ENCODE measurements at regions not wholly inside any gene's neighbourhood (a gene's known extent, or its start where the extent isn't known, plus 50 kb on each side); places are given as distances from the start of the nearest gene placed in this dataset.

- no peak for DNase-seq (ENCODE audit: extremely low spot score)
- H3K27me3 ChIP-seq: no peaks in the 10 kb centered on the region
- intact Hi-C loops (cut with DNase I): no loop called here
- H3K9me3 ChIP-seq: peaks cover 0 to 11% (median 0%) of the 10 kb centered on the region in 4 donors
- no peak for TF ChIP-seq CTCF (IDR thresholded peaks at IDR 0.05)
- TF ChIP-seq POLR2AphosphoS5 (IDR thresholded peaks at IDR 0.05): no peak
- no peak for TF ChIP-seq EP300 (IDR thresholded peaks at IDR 0.05)
- TF ChIP-seq POLR2A (IDR thresholded peaks at IDR 0.05; ENCODE audit: low read depth): no peak
- no peaks in the 10 kb centered on the region for H3K36me3 ChIP-seq
- no peaks in the 10 kb centered on the region for H3K4me1 ChIP-seq
- no peak overlapping the region for H3K4me3 ChIP-seq
- H3K27ac ChIP-seq (replicated peaks in 1 of 4): no peak overlapping the region
Observed at GRCh38 chr2:154549869-154550268, 148.6 kb upstream of the KCNJ3 start.

DNA sequence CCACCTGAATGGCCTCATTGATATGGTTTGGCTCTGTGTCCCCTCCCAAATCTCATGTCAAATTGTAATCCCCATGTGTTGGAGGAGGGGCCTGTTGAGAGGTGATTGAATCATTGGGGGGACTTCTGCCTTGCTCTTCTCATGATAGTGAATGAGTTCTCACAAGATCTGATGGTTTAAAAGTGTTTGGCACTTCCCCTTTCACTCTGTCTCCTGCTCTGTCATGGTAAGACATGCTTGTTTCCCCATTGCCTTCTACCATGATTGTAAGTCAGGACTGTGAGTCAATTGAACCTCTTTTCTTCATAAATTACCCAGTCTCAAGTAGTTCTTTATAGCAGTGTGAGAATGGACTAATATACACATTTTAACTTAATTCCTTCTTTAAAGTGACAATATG, 146.8 kb upstream of the KCNJ3 start:
- intact Hi-C loops (cut with DNase I): no loop called here
- Histone ChIP-seq H3K9me3 (peaks cover 0 to 6% (median 0%) of the 10 kb centered on the region in 4 donors), H3K36me3 (no peaks in the 10 kb centered on the region), H3K27ac (replicated peaks in 1 of 4) (no peak overlapping the region), H3K4me3 (no peak overlapping the region), H3K27me3 (no peaks in the 10 kb centered on the region), H3K4me1 (no peaks in the 10 kb centered on the region)
- no peak for DNase-seq (ENCODE audit: extremely low spot score)
- TF ChIP-seq POLR2A (IDR thresholded peaks at IDR 0.05; ENCODE audit: low read depth) (no peak), CTCF (IDR thresholded peaks at IDR 0.05) (no peak), POLR2AphosphoS5 (IDR thresholded peaks at IDR 0.05) (no peak), EP300 (IDR thresholded peaks at IDR 0.05) (no peak)

GRCh38 chr2:154554046-154554445, 144.4 kb upstream of the KCNJ3 start:
- peaks cover 0 to 4% (median 0%) of the 10 kb centered on the region in 4 donors for H3K9me3 ChIP-seq
- intact Hi-C loops (cut with DNase I): no loop called here
- no peaks in the 10 kb centered on the region for H3K27me3 ChIP-seq
- H3K4me3 ChIP-seq: no peak overlapping the region
- H3K36me3 ChIP-seq: no peaks in the 10 kb centered on the region
- no peak for DNase-seq (ENCODE audit: extremely low spot score)
- no peak overlapping the region for H3K27ac ChIP-seq (replicated peaks in 1 of 4)
- no peaks in the 10 kb centered on the region for H3K4me1 ChIP-seq
- no peak for TF ChIP-seq CTCF (IDR thresholded peaks at IDR 0.05)
- no peak for TF ChIP-seq POLR2A (IDR thresholded peaks at IDR 0.05; ENCODE audit: low read depth)
- no peak for TF ChIP-seq POLR2AphosphoS5 (IDR thresholded peaks at IDR 0.05)
- no peak for TF ChIP-seq EP300 (IDR thresholded peaks at IDR 0.05)

- no peak overlapping the region for H3K27ac ChIP-seq (replicated peaks in 1 of 4)
- intact Hi-C loops (cut with DNase I): no loop called here
- TF ChIP-seq CTCF (IDR thresholded peaks at IDR 0.05): no peak
- TF ChIP-seq POLR2A (IDR thresholded peaks at IDR 0.05; ENCODE audit: low read depth): no peak
- TF ChIP-seq EP300 (IDR thresholded peaks at IDR 0.05): no peak
- no peak for TF ChIP-seq POLR2AphosphoS5 (IDR thresholded peaks at IDR 0.05)
Observed at GRCh38 chr2:154555710-154556109, 142.8 kb upstream of the KCNJ3 start.

GRCh38 chr2:154556146-154556545, 142.3 kb upstream of the KCNJ3 start:
- Histone ChIP-seq H3K27me3 (no peaks in the 10 kb centered on the region), H3K36me3 (no peaks in the 10 kb centered on the region), H3K4me3 (no peak overlapping the region), H3K27ac (replicated peaks in 1 of 4) (no peak overlapping the region), H3K4me1 (no peaks in the 10 kb centered on the region), H3K9me3 (peaks cover 0 to 4% (median 0%) of the 10 kb centered on the region in 4 donors)
- intact Hi-C loops (cut with DNase I): no loop called here
- TF ChIP-seq EP300 (IDR thresholded peaks at IDR 0.05) (no peak), POLR2A (IDR thresholded peaks at IDR 0.05; ENCODE audit: low read depth) (no peak), POLR2AphosphoS5 (IDR thresholded peaks at IDR 0.05) (no peak), CTCF (IDR thresholded peaks at IDR 0.05) (no peak)
- no peak for DNase-seq (ENCODE audit: extremely low spot score)
- 84% methylated on average over 2 of the region's 2 CpGs for WGBS

More at GRCh38 chr2:154555710-154556109, 142.8 kb upstream of the KCNJ3 start:
- Histone ChIP-seq H3K9me3 (peaks cover 0 to 4% (median 0%) of the 10 kb centered on the region in 4 donors), H3K4me3 (no peak overlapping the region), H3K4me1 (no peaks in the 10 kb centered on the region), H3K27me3 (no peaks in the 10 kb centered on the region), H3K36me3 (no peaks in the 10 kb centered on the region)
- 80% methylated on average over 1 of the region's 1 CpG for WGBS
- DNase-seq (ENCODE audit: extremely low spot score): no peak

All from esophagus muscularis mucosa (tissue), 4 donors.